ENCODE measurements at regions not wholly inside any gene's neighbourhood (a gene's known extent, or its start where the extent isn't known, plus 50 kb on each side); places are given as distances from the start of the nearest gene placed in this dataset.

DNA sequence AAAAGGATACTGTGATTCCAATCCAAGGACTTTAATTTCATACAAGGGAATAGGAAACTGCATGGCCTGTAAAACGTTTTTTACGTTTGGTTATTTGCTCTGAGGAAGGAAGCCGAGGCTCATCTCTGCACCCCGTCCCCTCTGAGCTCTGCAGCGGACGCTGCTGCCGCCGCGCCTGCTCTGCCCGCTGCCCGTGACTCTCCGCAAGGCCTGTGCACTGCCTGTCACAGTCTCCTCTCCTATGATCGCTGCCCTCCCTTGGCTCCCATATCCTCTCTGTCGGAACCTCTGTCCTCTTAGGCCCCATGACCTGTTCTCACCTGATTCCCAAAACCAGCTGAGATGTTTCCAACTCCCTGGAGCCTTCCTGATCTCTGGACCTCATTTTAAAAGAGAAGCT, 320.3 kb upstream of the ZNF32 start:
- H4K20me1 ChIP-seq (ENCODE audit: insufficient read depth, low read length), result no peaks in the 10 kb centered on the region
- no peaks in the 10 kb centered on the region for H3K36me3 ChIP-seq (replicated peaks in 1 of 2; ENCODE audit: control insufficient read depth in 1 of 2, insufficient read depth in 2 of 2, low read length in 2 of 2)
- intact Hi-C loops (cut with micrococcal nuclease), result no loop called here
- H3K36me3 Mint-ChIP-seq, result no peaks in the 10 kb centered on the region
- H3K27me3 ChIP-seq (ENCODE audit: control insufficient read depth in 2 of 2, insufficient read depth in 2 of 2, low read length in 2 of 2), result peaks cover 0 to 10% of the 10 kb centered on the region in 2 donors
- H3K27ac Mint-ChIP-seq, result no peak overlapping the region
- H3K9ac ChIP-seq (ENCODE audit: insufficient read depth, low read length, poor library complexity, severe bottlenecking), result no peak overlapping the region
- H3K9me3 Mint-ChIP-seq, result peaks cover 0 to 4% (median 0%) of the 10 kb centered on the region in 7 donors
- 86% methylated on average over 14 of the region's 14 CpGs for WGBS (ENCODE audit: insufficient coverage)
- TF ChIP-seq, protein P1, sequence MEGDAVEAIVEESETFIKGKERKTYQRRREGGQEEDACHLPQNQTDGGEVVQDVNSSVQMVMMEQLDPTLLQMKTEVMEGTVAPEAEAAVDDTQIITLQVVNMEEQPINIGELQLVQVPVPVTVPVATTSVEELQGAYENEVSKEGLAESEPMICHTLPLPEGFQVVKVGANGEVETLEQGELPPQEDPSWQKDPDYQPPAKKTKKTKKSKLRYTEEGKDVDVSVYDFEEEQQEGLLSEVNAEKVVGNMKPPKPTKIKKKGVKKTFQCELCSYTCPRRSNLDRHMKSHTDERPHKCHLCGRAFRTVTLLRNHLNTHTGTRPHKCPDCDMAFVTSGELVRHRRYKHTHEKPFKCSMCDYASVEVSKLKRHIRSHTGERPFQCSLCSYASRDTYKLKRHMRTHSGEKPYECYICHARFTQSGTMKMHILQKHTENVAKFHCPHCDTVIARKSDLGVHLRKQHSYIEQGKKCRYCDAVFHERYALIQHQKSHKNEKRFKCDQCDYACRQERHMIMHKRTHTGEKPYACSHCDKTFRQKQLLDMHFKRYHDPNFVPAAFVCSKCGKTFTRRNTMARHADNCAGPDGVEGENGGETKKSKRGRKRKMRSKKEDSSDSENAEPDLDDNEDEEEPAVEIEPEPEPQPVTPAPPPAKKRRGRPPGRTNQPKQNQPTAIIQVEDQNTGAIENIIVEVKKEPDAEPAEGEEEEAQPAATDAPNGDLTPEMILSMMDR (IDR thresholded peaks at IDR 0.05), result no peak
- no peak for DNase-seq
- no peaks in the 10 kb centered on the region for H3K9me3 ChIP-seq (replicated peaks in 1 of 2; ENCODE audit: control insufficient read depth in 1 of 2, insufficient read depth in 1 of 2, low read length in 2 of 2)
- H3K27me3 Mint-ChIP-seq (ENCODE audit: low read depth in 3 of 3), result peaks cover 21 to 33% (median 28%) of the 10 kb centered on the region in 3 donors
- no peak overlapping the region for H2AFZ ChIP-seq (ENCODE audit: insufficient read depth, low read depth, low read length, poor library complexity, severe bottlenecking)
- H3K4me1 Mint-ChIP-seq, result peaks cover 15% of the 10 kb centered on the region
- H3K79me2 ChIP-seq (ENCODE audit: insufficient read depth, low read length), result no peaks in the 10 kb centered on the region
- no peaks in the 10 kb centered on the region for H3K4me1 ChIP-seq (ENCODE audit: control insufficient read depth in 1 of 2, insufficient read depth in 2 of 2, low read length in 2 of 2)
- H3K27ac ChIP-seq (ENCODE audit: low read depth in 1 of 2, low read length in 2 of 2), result no peak overlapping the region
- no peak overlapping the region for H3K4me2 ChIP-seq (replicated peaks; ENCODE audit: extremely low read depth, low read length, poor library complexity, severe bottlenecking)
- H3K4me3 ChIP-seq (replicated peaks in 1 of 3; ENCODE audit: low read depth in 2 of 3, low read length in 3 of 3), result no peak overlapping the region
- H3K4me3 Mint-ChIP-seq, result peak overlapping the region in 1 of 2 donors; percentile 17

DNA sequence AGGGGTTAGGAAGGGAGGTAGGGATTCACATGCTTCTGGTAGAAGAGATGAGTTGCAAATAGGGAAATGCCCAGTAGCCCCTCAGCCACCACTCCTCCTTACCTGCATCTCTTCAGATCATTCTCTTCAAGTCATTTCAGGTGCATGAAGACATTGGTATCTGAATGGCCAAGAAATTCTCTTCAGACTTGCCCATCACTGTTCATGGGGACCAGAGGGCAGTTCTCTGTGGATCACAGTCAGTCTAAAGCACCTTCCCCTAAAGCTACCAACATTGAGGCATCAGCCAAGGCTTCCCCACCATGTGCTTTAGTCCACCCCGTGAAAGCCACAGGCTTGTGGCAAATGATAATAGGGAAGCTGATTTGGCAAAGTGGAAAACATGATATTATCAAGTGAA, 319.4 kb upstream of the ZNF32 start:
- Histone ChIP-seq H3K27me3 (ENCODE audit: control insufficient read depth in 2 of 2, insufficient read depth in 2 of 2, low read length in 2 of 2) (peaks cover 0 to 10% of the 10 kb centered on the region in 2 donors), H3K9ac (ENCODE audit: insufficient read depth, low read length, poor library complexity, severe bottlenecking) (no peak overlapping the region), H3K9me3 (replicated peaks in 1 of 2; ENCODE audit: control insufficient read depth in 1 of 2, insufficient read depth in 1 of 2, low read length in 2 of 2) (no peaks in the 10 kb centered on the region), H2AFZ (ENCODE audit: insufficient read depth, low read depth, low read length, poor library complexity, severe bottlenecking) (no peak overlapping the region), H3K4me3 (replicated peaks in 1 of 3; ENCODE audit: low read depth in 2 of 3, low read length in 3 of 3) (no peak overlapping the region), H3K36me3 (replicated peaks in 1 of 2; ENCODE audit: control insufficient read depth in 1 of 2, insufficient read depth in 2 of 2, low read length in 2 of 2) (no peaks in the 10 kb centered on the region), H3K79me2 (ENCODE audit: insufficient read depth, low read length) (no peaks in the 10 kb centered on the region), H3K27ac (ENCODE audit: low read depth in 1 of 2, low read length in 2 of 2) (no peak overlapping the region), H3K4me1 (ENCODE audit: control insufficient read depth in 1 of 2, insufficient read depth in 2 of 2, low read length in 2 of 2) (no peaks in the 10 kb centered on the region), H4K20me1 (ENCODE audit: insufficient read depth, low read length) (no peaks in the 10 kb centered on the region), H3K4me2 (replicated peaks; ENCODE audit: extremely low read depth, low read length, poor library complexity, severe bottlenecking) (no peak overlapping the region)
- intact Hi-C loops (cut with micrococcal nuclease), result no loop called here
- TF ChIP-seq, protein P1 (IDR thresholded peaks at IDR 0.05), result no peak
- no CpG with 5 or more reads among the region's 1 CpG for WGBS (ENCODE audit: insufficient coverage)
- Mint-ChIP-seq H3K27ac (no peak overlapping the region), H3K9me3 (peaks cover 0 to 4% (median 0%) of the 10 kb centered on the region in 7 donors), H3K4me3 (no peak overlapping the region), H3K36me3 (no peaks in the 10 kb centered on the region), H3K27me3 (ENCODE audit: low read depth in 3 of 3) (peaks cover 26 to 33% (median 28%) of the 10 kb centered on the region in 3 donors), H3K4me1 (peaks cover 15% of the 10 kb centered on the region)
- DNase-seq, result no peak
